Activated effector memory CD4-positive, alpha-beta T cell treated with Interleukin-2 at 50 U/mL for 16 hours (primary cell): ENCODE measurements at regions not wholly inside any gene's neighbourhood (a gene's known extent, or its start where the extent isn't known, plus 50 kb on each side); places are given as distances from the start of the nearest gene placed in this dataset.

Source experiments
- DNase-seq: peaks from one replicate; pipeline ENCODE4 v3.0.0-alpha.2; 2020

GRCh38 chr19:28023064-28023463, 1189.9 kb downstream of the UQCRFS1 start:
- DNase-seq, result no peak

GRCh38 chr19:28022506-28022905, 1190.4 kb downstream of the UQCRFS1 start:
- DNase-seq, result no peak

GRCh38 chr19:28021259-28022185, 1191.4 kb downstream of the UQCRFS1 start:
- DNase-seq, result no peak

- DNase-seq, result no peak
Observed at GRCh38 chr19:28020619-28021258, 1192.2 kb downstream of the UQCRFS1 start.

- DNase-seq, result no peak
Observed at GRCh38 chr19:28019901-28020300, 1193.0 kb downstream of the UQCRFS1 start.

- no peak for DNase-seq
Observed at GRCh38 chr19:28019371-28019770, 1193.6 kb downstream of the UQCRFS1 start.

GRCh38 chr19:28018499-28018898, 1194.5 kb downstream of the UQCRFS1 start:
- DNase-seq, result no peak

GRCh38 chr19:28014615-28015405, 1198.1 kb downstream of the UQCRFS1 start:
- no peak for DNase-seq

GRCh38 chr19:28012361-28012760, 1200.6 kb downstream of the UQCRFS1 start:
- no peak for DNase-seq

- DNase-seq, result no peak
Observed at GRCh38 chr19:28010656-28011055, 1202.3 kb downstream of the UQCRFS1 start.

- no peak for DNase-seq
Observed at GRCh38 chr19:28009696-28010095, 1203.3 kb downstream of the UQCRFS1 start.

- no peak for DNase-seq
Observed at GRCh38 chr19:28008695-28009094, 1204.3 kb downstream of the UQCRFS1 start.

- no peak for DNase-seq
Observed at GRCh38 chr19:28003543-28003942, 1209.4 kb downstream of the UQCRFS1 start.

- DNase-seq, result no peak
Observed at GRCh38 chr19:27997069-27997468, 1215.9 kb downstream of the UQCRFS1 start.

GRCh38 chr19:27993619-27994570, 1219.1 kb downstream of the UQCRFS1 start:
- DNase-seq, result no peak

- DNase-seq, result no peak
Observed at GRCh38 chr19:27986299-27986698, 1226.7 kb downstream of the UQCRFS1 start.

- no peak for DNase-seq
Observed at GRCh38 chr19:27975419-27976005, 1237.4 kb downstream of the UQCRFS1 start.

GRCh38 chr19:27974082-27974513, 1238.9 kb downstream of the UQCRFS1 start:
- DNase-seq, result no peak

- no peak for DNase-seq
Observed at GRCh38 chr19:27972291-27973040, 1240.5 kb downstream of the UQCRFS1 start.

- no peak for DNase-seq
Observed at GRCh38 chr19:27971869-27972268, 1241.1 kb downstream of the UQCRFS1 start.

GRCh38 chr19:27971071-27971470, 1241.9 kb downstream of the UQCRFS1 start:
- DNase-seq, result no peak
